GM18861 (cell line): ENCODE measurements at regions not wholly inside any gene's neighbourhood (a gene's known extent, or its start where the extent isn't known, plus 50 kb on each side); places are given as distances from the start of the nearest gene placed in this dataset.

Source experiments
- ATAC-seq: cut with Tn5 transposase; IDR thresholded peaks from one replicate; pipeline ENCODE4 v1.9.1; 2021; ENCODE audit not compliant: unreplicated experiment

- ATAC-seq = no peak
Observed at GRCh38 chr2:6641956-6642355, 223.8 kb downstream of the CMPK2 start.

- no peak for ATAC-seq
Observed at GRCh38 chr2:6644261-6644660, 221.4 kb downstream of the CMPK2 start.

DNA sequence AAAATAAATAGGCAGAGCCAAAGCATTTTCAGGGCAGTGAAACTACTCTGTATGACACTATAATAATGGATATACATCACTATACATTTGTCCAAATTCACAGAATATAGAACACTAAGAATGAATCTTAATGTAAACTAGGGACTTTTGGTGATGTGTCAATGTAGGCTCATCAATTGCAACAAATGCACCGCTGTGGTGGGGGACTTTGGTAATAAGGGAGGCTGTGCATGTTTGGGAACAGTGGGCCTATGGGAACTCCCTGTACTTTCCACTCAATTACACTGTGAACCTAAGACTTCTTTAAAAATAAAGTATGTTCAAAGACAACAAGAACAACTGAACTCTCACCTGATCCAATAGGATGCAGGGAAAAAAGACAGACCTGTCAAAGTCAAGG lies 220.7 kb downstream of the CMPK2 start:
- no peak for ATAC-seq

GRCh38 chr2:6645672-6646071 lies 220.0 kb downstream of the CMPK2 start:
- no peak for ATAC-seq

DNA sequence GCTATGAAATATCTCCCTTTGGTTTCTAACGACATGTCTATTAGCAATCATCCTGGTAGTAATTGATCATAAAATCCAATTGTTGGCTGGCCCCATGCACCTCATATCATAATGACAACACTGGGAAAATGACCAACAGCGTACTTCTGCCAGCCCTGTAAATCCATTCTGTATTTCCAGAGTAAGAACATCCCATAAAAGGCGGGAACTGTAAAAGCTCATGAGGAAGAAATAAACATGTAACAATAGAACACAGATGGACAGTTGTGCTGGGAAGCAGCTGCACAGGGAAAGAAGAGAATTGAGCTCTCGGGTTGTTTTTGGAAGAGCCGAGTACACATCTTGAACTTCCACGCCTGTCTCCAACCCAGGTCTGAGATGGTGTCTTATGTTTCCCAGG lies 218.7 kb downstream of the CMPK2 start:
- ATAC-seq = no peak

GRCh38 chr2:6648596-6649247 lies 217.0 kb downstream of the CMPK2 start:
- no peak for ATAC-seq

DNA sequence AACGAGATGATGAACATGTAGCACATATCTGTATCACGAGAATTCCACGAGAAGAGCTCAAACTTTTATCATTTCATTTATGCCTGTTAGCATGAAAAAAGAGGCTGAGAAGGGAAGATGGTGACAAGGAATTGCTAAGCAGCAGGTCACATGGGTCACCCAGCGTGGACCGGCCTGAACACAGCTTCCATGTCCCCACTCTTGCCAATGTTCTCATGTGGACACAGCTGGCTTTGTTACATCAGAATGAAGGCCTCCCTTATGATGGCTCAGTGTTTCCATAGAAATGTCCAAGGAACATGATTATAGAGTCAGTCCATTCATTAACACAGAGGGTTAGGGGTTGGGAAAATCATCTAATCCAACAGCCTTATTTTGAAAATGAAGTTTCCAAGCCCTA lies 215.4 kb downstream of the CMPK2 start:
- ATAC-seq = no peak

GRCh38 chr2:6652251-6652650 lies 213.5 kb downstream of the CMPK2 start:
- no peak for ATAC-seq

DNA sequence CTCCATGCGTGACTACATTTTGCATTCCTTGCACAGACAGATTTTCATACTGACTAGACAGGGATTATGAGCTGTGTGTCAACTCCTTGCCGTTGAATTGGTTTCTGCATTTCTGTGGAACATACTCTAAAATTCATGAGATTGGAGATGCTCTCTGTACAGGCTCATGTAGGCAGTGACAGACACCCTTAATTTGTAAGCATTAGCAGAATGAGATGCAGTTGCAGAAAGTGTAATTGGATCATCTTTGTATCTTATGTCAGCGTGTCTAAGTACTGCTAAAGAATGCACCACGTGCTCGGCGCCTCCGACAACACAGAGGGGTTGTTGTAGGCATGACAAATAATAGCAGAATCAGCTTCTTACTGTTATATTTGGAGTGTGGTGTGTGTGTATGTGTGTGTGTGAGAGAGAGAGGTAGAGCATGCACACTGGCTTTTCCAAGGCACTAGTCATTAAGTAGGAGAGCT lies 212.4 kb downstream of the CMPK2 start:
- no peak for ATAC-seq

- no peak for ATAC-seq
Observed at GRCh38 chr2:6654279-6654678, 211.4 kb downstream of the CMPK2 start.

DNA sequence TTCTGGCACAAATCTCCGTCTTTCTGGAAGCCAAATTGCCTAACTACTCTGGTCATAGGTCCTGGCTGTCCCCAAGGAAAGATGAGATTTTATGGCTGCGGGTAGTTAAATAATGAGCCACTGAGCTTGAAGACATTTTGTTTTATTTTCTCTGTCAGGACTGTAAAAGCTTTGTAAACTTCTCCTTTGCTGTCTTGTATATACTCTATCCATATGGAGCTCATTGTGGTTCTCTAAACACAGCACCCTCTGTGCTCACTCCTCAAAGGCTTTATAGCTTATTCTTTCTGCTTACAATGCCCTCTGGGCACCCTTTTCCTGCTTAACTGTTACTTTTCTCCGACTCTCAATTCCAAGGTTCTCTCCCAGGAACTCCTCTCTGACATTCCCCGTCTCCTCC lies 209.1 kb downstream of the CMPK2 start:
- no peak for ATAC-seq

DNA sequence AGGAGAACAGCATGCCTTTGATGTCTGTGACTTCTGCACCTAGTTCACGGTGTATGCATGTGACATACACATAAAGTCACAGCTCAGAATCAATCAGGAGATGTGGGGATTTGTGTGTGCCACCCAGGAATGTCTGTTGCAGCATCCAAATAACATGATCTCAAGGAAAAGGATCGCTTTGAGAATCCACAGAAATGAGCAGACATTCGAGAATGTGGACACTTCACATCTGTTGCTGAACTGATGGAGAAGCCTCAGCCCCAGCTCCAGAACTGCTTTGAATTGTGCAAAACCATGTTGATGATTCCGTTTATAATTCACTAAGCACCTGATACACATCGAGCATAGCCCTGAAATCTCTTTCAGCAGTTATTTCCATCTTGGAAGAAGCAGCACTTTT lies 208.6 kb downstream of the CMPK2 start:
- no peak for ATAC-seq

DNA sequence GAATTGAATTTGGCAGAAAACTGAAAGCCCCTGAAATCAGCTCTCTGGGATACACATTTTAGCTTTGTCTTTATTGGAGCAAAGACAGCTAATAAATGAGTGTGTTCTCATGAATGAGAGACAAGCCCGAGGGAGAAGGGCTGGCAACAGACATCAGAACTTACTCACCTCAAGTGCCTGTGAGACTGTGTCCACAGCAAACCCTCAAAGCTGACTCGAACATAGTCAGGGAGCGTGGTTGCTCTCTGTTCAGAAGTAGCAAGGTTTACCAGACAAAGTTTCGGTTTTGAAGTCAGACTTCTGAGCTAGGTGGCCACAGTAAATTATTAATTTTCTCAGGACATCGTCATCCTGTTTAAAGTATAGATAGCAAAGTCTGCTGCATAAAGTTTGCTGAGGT lies 207.9 kb downstream of the CMPK2 start:
- ATAC-seq = peak; percentile 100

- ATAC-seq = no peak
Observed at GRCh38 chr2:6664332-6665061, 201.2 kb downstream of the CMPK2 start.

GRCh38 chr2:6665093-6666045 lies 200.3 kb downstream of the CMPK2 start:
- ATAC-seq = no peak

GRCh38 chr2:6667326-6667725 lies 198.4 kb downstream of the CMPK2 start:
- ATAC-seq = no peak

DNA sequence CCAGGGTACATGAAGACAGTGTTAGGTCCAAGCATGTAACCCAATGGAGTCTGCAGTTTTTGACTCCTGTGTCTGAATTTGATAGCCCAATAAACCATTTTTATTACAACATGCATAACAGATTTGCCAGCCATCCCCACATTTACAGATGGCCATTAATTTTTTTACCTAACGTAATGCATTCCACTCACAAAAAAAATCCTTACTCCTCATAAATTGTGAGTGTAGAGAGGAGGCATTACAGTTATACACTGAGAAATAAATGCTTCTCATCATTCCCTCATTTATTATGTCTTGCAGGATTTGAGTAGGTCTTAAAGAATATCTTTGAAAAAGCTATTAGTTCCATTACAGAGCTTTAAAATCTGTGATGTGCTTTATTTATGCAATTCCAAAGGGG lies 193.8 kb downstream of the CMPK2 start:
- ATAC-seq = no peak

DNA sequence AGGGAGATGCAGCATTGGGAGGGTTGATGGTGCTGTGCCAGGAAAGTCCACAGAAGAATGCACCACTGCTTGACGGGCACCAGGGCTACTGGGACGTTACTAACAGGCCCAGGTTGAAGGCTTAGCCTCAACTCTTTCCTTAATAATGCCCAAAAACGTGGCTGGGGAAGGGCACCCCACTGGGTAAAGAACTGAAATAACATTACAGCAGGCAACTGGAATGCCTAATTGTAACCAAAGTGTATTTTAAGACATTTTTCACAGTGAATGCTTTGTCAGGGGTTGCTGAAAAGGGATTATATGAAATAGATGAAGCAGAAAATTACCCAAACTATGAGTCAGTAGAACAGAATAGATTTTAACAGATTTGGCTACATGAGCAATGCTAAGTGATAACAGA lies 191.3 kb downstream of the CMPK2 start:
- no peak for ATAC-seq

GRCh38 chr2:6675791-6676190 lies 189.9 kb downstream of the CMPK2 start:
- ATAC-seq = no peak

- no peak for ATAC-seq
Observed at GRCh38 chr2:6676241-6676640, 189.5 kb downstream of the CMPK2 start.

- no peak for ATAC-seq
Observed at GRCh38 chr2:6676776-6677175, 188.9 kb downstream of the CMPK2 start.

- no peak for ATAC-seq
Observed at GRCh38 chr2:6679471-6679870, 186.2 kb downstream of the CMPK2 start.
